ENCODE measurements at regions not wholly inside any gene's neighbourhood (a gene's known extent, or its start where the extent isn't known, plus 50 kb on each side); places are given as distances from the start of the nearest gene placed in this dataset.

DNA sequence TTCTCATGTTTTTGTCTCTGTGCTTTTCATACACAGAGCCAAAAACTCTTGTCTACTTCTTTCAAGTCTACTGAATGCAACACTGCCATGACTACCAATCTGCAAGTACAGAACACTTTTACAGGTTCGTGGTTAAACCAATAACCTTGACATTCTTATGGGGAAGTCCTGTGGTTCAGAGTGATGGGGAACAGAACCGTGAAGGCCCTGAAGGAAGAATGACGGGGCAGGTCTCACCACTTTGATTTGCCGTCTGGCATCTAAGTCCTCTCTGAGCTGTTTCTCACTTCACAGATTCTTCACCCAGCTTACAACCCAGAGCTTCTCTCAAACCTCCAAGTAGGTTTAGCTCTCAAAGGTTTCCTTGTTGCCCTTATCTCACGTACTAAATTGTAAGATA is 117.5 kb upstream of the SNTG2 start:
- TF ChIP-seq POLR2AphosphoS5 (IDR thresholded peaks at IDR 0.05) (no peak), CTCF (IDR thresholded peaks at IDR 0.05) (no peak)

Data from prostate gland (tissue), 2 donors.